NCI-H82 treated with DMSO at 0.1 percent for 48 hours (cell line): ENCODE measurements at regions not wholly inside any gene's neighbourhood (a gene's known extent, or its start where the extent isn't known, plus 50 kb on each side); places are given as distances from the start of the nearest gene placed in this dataset.
"Not testable (repeated sequence)": the region's sequence is repeated elsewhere in the genome, so short reads cannot be mapped to it uniquely, and the experiment has no call there.

Source experiments
- DNase-seq: peaks from one replicate; lab custom pipeline; 2025; ENCODE audit not compliant: unreplicated experiment; lab: John Stamatoyannopoulos, UW

GRCh38 chr13:91241221-91241933 lies 106.1 kb upstream of the MIR17HG start:
- no peak for DNase-seq

- no peak for DNase-seq
These were observed 104.8 kb upstream of the MIR17HG start for GRCh38 chr13:91242652-91243051.

GRCh38 chr13:91245288-91245687 lies 102.2 kb upstream of the MIR17HG start:
- no peak for DNase-seq

- DNase-seq: no peak
These were observed 99.7 kb upstream of the MIR17HG start for GRCh38 chr13:91247768-91248167.

GRCh38 chr13:91248249-91248648 lies 99.2 kb upstream of the MIR17HG start:
- DNase-seq: no peak

GRCh38 chr13:91249370-91249769 lies 98.1 kb upstream of the MIR17HG start:
- DNase-seq: no peak

GRCh38 chr13:91249861-91250260 lies 97.6 kb upstream of the MIR17HG start:
- no peak for DNase-seq

- DNase-seq: not testable (repeated sequence)
These were observed 95.9 kb upstream of the MIR17HG start for GRCh38 chr13:91251573-91251972.

GRCh38 chr13:91264484-91264883 lies 83.0 kb upstream of the MIR17HG start:
- DNase-seq: no peak

GRCh38 chr13:91269237-91269636 lies 78.2 kb upstream of the MIR17HG start:
- DNase-seq: no peak

- no peak for DNase-seq
These were observed 77.5 kb upstream of the MIR17HG start for GRCh38 chr13:91270031-91270430.

- DNase-seq: no peak
These were observed 75.2 kb upstream of the MIR17HG start for GRCh38 chr13:91272235-91272777.

GRCh38 chr13:91273675-91274074 lies 73.8 kb upstream of the MIR17HG start:
- DNase-seq: no peak

- DNase-seq: no peak
These were observed 70.3 kb upstream of the MIR17HG start for GRCh38 chr13:91277013-91277676.

GRCh38 chr13:91278291-91278690 lies 69.2 kb upstream of the MIR17HG start:
- DNase-seq: no peak

GRCh38 chr13:91278888-91279287 lies 68.6 kb upstream of the MIR17HG start:
- no peak for DNase-seq

- no peak for DNase-seq
These were observed 66.7 kb upstream of the MIR17HG start for GRCh38 chr13:91280801-91281200.

- no peak for DNase-seq
These were observed 63.2 kb upstream of the MIR17HG start for GRCh38 chr13:91284335-91284734.

- DNase-seq: no peak
These were observed 61.2 kb upstream of the MIR17HG start for GRCh38 chr13:91286317-91286716.

- DNase-seq: no peak
These were observed 56.4 kb upstream of the MIR17HG start for GRCh38 chr13:91291078-91291477.

GRCh38 chr13:91292630-91293221 lies 54.8 kb upstream of the MIR17HG start:
- DNase-seq: no peak
